ENCODE measurements at regions not wholly inside any gene's neighbourhood (a gene's known extent, or its start where the extent isn't known, plus 50 kb on each side); places are given as distances from the start of the nearest gene placed in this dataset.
"Not testable (repeated sequence)": the region's sequence is repeated elsewhere in the genome, so short reads cannot be mapped to it uniquely, and the experiment has no call there.

DNA sequence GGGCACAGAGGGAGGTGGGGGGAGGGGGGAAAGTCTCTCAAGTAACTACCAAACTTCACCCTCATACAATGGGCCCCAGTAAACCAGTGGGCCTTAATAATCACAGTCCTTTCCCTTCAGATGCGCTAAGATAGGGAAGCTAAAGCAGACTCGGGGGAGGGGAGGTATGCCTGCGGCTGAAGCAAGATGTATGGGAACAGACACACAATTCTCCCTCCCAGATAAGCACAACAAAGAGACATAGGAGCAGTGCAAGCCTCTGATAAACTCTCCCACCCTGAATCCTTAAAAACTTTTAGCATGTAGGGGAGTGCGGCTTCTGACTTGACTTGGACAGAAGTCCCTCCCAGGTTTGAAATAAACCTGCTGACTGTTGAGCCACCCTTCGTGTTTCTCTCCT is 54.7 kb downstream of the PROP1 start:
- not testable (repeated sequence) for DNase-seq (ENCODE audit: low read depth)

DNA sequence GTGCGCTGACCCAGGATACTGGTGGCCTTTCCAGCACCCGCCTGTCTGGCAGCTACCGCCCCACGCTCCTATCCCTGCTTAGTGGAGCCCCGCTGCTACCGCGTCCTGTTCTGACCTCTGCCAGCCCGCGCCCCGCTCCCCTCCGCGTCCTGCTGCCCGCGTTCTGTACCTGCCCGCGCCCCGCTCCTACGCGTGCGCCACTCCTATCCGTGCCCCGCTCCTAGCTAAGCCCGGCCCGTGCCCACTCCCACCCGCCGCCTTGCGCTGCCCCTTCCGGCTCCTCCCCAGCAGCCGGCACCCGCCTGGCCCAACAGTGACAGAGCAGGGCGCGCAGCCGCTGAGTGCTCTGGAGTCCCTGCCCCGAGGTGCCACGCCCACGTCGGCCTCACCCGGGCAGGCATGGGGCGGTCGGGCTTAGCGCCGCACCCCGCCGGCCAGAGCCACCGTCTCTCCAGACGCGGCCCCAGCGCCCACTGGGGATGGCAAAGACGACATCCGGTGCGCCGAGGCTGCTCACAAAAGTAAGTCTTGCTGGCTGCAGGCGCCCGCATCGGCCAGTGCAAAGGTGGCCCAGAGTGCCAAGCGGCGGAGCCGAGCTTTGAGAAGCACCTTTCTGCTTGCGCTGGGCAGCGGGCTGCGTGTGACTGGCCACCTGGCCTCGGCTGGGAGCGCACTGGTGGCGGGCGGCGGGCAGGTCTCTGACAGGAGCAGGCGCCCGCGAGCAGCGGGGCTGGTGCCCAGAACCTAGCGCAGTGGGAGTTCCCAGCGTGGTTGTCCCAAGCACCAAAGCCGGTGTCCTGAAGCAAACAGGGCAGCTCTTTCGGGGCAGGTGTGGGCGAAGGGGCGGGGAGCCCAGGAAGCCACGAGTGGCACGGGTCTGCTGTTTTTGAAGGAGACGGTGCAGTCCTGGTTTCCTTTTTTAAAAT is 56.5 kb downstream of the PROP1 start:
- H3K4me3 ChIP-seq (ENCODE audit: low read depth, low read length): peak overlapping the region; percentile 51
- DNase-seq (ENCODE audit: low read depth): peak; percentile 30

More for the DNA sequence above, 54.7 kb downstream of the PROP1 start:
- H3K4me3 ChIP-seq (ENCODE audit: low read depth, low read length): not testable (repeated sequence)

DNA sequence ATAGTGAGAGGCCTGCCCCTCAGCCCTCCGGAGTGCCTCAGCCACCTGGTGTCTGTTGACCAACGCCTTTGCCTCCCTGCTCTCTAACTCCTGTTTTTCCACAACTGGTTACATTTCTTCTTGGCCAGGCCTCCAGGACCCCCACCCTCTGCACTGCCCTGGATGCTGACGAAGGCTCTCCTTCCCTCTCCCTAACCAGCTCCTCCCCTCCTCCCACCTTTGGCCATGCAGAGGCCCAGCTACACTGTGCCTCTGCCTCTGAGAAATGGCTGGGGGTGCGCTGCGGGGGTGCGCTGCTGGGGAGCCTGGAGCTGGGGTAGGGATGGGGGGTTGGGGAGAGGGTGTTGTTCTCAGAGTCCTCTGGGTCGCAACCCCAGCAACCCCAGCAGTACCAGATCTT is 57.3 kb downstream of the PROP1 start:
- H3K4me3 ChIP-seq (ENCODE audit: low read depth, low read length): peak overlapping the region; percentile 51
- not testable (repeated sequence) for DNase-seq (ENCODE audit: low read depth)

DNA sequence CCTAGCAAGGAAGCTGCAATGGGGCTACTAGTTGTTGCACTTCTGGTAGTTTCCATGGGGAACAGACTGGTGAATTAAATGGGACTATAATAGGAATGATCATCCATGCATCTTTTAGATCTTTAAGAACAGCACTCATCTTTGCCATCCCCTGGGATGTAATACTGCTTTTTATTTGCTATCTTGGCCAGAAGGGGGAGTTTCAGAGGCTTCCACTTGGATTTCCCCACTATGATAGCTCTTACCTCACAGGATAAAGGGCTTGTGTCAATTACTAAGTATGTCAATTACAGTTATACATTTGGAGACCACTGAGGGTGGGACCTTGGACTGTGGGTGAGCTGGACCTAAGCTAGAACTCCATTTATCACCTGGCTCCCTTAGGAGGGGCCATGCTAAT is 61.8 kb downstream of the PROP1 start:
- not testable (repeated sequence) for DNase-seq (ENCODE audit: low read depth); H3K4me3 ChIP-seq (ENCODE audit: low read depth, low read length)
- TF ChIP-seq, protein P1, sequence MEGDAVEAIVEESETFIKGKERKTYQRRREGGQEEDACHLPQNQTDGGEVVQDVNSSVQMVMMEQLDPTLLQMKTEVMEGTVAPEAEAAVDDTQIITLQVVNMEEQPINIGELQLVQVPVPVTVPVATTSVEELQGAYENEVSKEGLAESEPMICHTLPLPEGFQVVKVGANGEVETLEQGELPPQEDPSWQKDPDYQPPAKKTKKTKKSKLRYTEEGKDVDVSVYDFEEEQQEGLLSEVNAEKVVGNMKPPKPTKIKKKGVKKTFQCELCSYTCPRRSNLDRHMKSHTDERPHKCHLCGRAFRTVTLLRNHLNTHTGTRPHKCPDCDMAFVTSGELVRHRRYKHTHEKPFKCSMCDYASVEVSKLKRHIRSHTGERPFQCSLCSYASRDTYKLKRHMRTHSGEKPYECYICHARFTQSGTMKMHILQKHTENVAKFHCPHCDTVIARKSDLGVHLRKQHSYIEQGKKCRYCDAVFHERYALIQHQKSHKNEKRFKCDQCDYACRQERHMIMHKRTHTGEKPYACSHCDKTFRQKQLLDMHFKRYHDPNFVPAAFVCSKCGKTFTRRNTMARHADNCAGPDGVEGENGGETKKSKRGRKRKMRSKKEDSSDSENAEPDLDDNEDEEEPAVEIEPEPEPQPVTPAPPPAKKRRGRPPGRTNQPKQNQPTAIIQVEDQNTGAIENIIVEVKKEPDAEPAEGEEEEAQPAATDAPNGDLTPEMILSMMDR (IDR thresholded peaks at IDR 0.05; ENCODE audit: control insufficient read depth, extremely low read depth, insufficient read depth): 0 out of 2 replicates have a peak, but pooled peaks have one; percentile 9

DNA sequence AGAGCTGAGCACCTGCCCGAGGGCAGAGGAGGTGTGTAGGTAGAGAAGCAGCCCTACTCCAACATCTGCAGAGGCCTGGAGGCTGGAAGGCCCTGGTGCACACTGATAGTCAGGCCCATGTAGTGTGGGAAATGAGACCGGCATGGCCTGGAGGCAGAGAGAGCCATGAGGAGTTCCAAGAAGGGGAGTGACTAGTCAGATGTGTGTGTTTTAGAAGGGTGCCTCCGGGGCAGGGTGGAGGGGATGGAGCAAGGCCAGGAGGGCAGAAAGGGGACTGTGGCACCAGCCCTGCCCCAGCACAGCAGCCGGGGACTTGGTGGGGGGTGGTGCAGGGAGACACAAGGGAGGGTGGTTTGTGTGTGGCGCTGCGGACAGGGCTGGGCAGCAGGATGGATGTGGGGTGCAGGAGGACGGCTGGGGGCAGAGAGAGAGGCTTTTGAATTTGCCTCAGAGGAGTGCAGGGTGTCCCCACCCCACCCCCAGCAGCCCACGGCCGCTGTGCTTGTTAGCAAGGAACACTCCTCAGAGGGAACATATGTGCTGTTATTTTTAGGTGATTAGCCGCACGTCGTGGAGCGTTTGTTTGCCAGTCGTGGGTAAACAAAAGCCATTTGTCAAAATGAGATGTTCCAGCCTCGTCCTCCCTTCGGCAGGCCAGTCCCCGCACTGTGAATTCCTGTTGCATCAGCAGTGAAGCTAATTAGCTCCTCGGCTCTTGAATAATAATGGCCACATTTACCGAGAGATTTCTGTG is 65.6 kb downstream of the PROP1 start:
- not testable (repeated sequence) for DNase-seq (ENCODE audit: low read depth); H3K4me3 ChIP-seq (ENCODE audit: low read depth, low read length)

DNA sequence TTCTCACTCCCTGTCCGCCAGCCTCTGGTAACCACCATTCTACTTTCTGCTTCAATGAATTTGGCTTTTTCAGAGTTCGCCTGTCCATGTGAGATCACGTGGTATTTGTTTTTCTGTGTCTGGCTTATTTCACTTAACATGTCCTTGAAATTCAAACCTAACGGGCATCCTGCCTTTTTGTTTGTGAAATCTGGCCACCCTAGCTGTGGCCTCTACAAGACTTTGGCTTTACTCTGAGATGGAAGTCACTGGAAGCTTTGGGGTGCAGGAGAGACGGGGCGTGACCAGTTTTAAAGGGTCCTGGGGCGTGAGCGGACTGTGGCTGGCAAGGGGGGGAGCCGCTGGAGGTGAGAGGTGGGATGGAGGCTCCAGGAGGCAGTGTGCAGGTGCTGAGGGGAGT is 66.4 kb downstream of the PROP1 start:
- DNase-seq (ENCODE audit: low read depth); H3K4me3 ChIP-seq (ENCODE audit: low read depth, low read length): not testable (repeated sequence)

DNA sequence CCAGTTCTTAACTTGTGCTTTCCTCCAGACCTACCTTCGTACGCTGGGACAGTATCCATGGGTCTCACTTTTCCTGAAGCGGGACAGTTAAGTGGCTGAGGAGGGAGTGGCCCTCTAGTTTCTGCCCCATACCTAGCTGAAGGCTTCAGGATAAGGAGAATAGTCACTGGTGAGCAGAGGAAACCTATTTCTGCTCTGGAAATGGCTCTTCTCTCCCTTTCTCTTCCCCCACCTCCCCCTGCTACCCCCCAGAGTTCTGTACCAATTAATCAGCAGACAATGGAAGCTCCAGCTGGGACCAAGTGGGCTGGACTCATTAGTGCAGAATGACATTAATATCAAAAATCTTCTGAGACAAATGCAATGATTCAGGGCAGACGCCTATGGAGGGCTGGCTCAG is 68.5 kb downstream of the PROP1 start:
- H3K4me3 ChIP-seq (ENCODE audit: low read depth, low read length); DNase-seq (ENCODE audit: low read depth): not testable (repeated sequence)

DNA sequence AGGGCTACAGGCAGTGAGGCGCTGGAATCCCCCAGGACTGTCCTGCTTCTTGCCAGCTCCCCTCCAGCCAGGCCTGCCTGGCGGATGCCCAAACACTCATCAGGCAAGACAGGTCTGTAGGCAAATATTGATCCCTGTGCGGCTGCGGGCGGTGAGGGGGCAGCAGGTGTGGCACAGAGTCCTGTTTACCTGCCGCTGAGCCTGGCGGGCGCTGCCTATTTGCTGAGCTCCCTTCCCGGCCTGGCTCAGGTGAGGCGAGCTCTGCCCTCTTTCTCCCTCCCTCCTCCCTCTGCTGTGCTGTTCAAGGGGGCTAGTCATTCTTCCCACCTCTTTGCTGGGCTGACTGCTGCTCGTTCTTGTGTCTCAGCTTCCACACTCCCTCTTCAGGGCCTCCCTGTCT is 71.5 kb downstream of the PROP1 start:
- not testable (repeated sequence) for H3K4me3 ChIP-seq (ENCODE audit: low read depth, low read length); DNase-seq (ENCODE audit: low read depth)

DNA sequence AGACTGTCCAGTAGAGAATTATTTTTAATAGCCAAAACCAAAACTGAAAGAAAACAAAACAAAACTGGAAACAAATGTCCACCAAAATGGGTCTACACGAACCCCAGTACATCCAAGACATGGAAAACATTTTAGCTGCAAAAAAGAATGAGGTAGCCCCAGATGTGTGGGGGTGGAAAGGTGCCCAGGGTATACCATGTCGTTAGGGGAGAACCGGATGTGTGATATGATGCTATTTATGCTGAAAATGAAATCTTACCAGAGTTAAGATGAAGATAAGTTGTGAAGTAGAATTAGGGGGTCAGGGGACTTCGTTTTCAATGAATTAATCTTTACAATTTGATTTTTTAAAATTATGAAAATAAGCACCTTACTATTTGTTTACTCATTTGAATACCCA is 72.2 kb downstream of the PROP1 start:
- not testable (repeated sequence) for DNase-seq (ENCODE audit: low read depth); H3K4me3 ChIP-seq (ENCODE audit: low read depth, low read length)

DNA sequence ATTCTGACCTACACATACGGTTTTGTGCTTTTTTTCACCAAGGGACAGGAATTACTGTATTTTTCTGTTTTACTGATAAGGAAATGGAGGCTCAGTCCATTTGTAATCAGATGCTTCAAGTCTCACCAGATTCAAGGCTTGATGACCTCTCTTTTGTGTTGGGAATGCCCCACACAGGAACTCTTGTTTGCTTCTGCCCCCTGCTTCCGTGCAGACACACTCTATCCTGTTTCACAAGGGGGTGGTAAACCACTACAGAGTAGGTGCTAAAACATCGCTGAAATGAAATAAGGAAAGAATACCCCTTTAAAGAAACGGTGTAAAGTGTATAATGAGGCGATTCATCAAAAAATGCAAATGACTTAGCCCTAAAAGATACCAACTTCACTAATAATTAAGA is 72.9 kb downstream of the PROP1 start:
- not testable (repeated sequence) for H3K4me3 ChIP-seq (ENCODE audit: low read depth, low read length); DNase-seq (ENCODE audit: low read depth)

DNA sequence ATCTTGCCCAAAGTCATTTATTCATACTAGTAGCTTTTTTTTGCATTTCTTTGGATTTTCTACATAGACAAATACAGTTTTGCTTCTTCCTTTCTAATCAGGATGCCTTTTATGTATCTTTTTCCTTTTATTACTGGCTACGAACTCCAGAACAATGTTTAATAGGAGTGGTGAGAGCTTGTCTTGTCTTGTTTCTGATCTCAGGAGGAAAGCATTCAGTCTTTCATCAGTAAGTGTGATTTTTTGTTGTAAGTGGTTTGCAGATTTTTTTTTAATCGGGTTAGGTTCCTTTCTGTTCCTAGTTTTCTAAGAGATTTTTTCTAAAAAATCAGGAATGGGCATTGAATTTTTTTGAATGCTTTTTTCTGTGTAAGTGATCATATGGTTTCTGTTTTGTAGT is 86.8 kb downstream of the PROP1 start:
- not testable (repeated sequence) for DNase-seq (ENCODE audit: low read depth); H3K4me3 ChIP-seq (ENCODE audit: low read depth, low read length)

DNA sequence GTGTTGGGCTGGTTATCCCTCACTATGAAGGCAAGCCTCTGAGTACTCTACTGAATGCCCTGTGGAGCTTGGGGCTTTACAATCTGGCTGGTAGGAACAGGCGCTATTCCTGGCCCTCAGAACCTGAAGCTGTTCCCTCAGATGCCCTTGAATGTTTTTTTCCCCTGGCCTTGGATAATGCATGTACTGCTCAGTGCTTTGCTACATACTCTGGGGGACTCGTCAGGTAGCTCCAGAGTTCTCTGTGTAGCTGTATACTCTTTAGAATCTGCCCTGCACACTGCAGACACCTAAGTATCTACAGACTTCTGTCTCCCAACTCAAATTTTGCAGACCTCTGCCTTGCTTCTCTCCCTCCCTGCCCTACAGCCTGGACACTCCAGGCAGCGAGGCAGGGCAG is 93.2 kb downstream of the PROP1 start:
- not testable (repeated sequence) for H3K4me3 ChIP-seq (ENCODE audit: low read depth, low read length); DNase-seq (ENCODE audit: low read depth)

DNA sequence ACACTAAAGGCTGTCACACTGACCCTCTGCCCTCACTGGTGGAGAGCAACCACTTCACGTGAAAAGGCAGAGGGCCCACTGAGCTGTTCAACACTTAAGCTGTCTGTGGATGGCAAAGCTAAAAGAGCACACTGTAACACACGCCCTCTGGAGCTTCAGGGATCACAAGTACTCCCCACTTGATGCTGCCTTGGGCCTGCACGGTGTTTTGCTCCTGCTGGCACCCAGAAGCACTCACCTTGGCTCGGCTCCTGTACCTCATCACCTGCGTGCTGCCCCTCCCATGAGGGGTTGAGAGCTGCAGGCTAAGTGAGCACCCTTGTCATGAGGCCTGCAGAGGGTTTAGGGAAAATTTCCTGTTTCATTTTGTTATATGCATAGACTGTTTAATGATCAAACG is 96.0 kb downstream of the PROP1 start:
- DNase-seq (ENCODE audit: low read depth); H3K4me3 ChIP-seq (ENCODE audit: low read depth, low read length): not testable (repeated sequence)

DNA sequence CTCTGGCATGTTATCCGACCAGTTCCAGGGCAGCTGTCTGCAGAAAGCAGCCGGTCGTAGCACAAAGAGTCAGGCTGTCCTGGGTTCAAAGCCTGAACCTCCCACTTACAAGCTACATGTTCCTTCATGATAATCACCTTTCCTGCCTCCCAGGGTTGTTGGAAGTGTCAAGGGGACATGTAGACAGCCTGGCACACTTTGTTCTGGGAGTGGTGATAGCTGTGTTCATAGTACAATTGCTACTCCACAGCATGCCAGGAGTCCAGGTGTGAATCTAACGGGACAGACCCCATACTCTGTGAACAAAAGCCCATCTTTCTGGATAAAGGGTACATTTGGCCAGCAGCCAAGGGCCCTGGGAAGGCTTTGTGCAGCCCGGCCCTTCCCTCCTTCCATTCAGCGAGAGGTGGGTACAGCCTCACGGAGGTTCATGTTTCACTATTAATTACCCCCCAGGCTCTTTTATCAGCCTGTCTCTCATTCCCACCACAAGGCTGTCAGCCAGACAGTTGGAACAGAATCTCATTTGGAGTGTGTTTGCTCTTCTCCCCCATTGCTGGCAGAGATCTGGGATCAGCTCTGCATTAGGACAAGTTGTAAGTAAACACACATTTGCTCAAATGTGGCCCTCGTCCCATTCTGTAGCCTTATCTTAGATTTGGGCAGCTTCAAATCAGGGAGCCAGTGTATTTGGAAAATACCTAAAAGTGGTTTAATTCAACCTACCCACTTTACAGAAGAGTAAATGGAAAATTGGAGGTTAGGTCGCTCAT is 101.2 kb downstream of the PROP1 start:
- DNase-seq (ENCODE audit: low read depth); H3K4me3 ChIP-seq (ENCODE audit: low read depth, low read length): not testable (repeated sequence)

DNA sequence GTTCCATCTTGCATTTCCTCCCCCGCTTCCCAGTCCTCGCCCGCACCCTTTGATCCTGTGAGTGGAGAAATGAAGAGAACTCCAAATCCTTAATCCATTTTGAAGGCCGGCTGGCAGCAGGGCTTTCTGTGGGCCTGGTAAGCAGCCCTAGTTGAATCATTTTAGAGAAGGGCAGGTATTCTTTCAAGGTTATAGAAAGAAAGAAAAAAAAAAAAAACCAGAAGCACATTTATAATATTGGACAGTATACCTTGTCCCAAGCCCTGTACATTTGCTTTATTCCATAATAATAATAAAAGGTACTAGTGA is 103.7 kb downstream of the PROP1 start:
- H3K4me3 ChIP-seq (ENCODE audit: low read depth, low read length); DNase-seq (ENCODE audit: low read depth): not testable (repeated sequence)
